ENCODE measurements at regions not wholly inside any gene's neighbourhood (a gene's known extent, or its start where the extent isn't known, plus 50 kb on each side); places are given as distances from the start of the nearest gene placed in this dataset.
A peak's percentile ranks its signal among the peaks of the same experiment; 100 is the strongest.

GRCh38 chr14:55772486-55772885 lies 192.5 kb downstream of the KTN1 start:
- Histone ChIP-seq H3K36me3 (ENCODE audit: insufficient read depth, low read length) (no peaks in the 10 kb centered on the region), H3K4me2 (ENCODE audit: low read length) (no peak overlapping the region), H3K79me2 (ENCODE audit: insufficient read depth, low read length) (no peaks in the 10 kb centered on the region), H3K27me3 (ENCODE audit: insufficient read depth, low read length) (peaks cover 5% of the 10 kb centered on the region), H3K27ac (ENCODE audit: low read depth, low read length) (no peak overlapping the region), H2AFZ (ENCODE audit: low read depth, low read length) (no peak overlapping the region), H3K4me1 (ENCODE audit: insufficient read depth, low read length) (no peaks in the 10 kb centered on the region), H4K20me1 (ENCODE audit: insufficient read depth, low read length) (no peaks in the 10 kb centered on the region), H3K9ac (ENCODE audit: low read length) (no peak overlapping the region), H3K4me3 (ENCODE audit: insufficient read depth, low read depth, low read length) (no peak overlapping the region), H3K9me3 (ENCODE audit: insufficient read depth, low read depth, low read length) (no peaks in the 10 kb centered on the region)
- FAIRE-seq (no peak), DNase-seq (ENCODE audit: low read depth) (no peak)
- no peak overlapping the region for H3K4me3 Mint-ChIP-seq (ENCODE audit: unreplicated experiment)
- H3K36me3 Mint-ChIP-seq (ENCODE audit: low read depth, unreplicated experiment), result no peaks in the 10 kb centered on the region
- TF ChIP-seq, protein P1, sequence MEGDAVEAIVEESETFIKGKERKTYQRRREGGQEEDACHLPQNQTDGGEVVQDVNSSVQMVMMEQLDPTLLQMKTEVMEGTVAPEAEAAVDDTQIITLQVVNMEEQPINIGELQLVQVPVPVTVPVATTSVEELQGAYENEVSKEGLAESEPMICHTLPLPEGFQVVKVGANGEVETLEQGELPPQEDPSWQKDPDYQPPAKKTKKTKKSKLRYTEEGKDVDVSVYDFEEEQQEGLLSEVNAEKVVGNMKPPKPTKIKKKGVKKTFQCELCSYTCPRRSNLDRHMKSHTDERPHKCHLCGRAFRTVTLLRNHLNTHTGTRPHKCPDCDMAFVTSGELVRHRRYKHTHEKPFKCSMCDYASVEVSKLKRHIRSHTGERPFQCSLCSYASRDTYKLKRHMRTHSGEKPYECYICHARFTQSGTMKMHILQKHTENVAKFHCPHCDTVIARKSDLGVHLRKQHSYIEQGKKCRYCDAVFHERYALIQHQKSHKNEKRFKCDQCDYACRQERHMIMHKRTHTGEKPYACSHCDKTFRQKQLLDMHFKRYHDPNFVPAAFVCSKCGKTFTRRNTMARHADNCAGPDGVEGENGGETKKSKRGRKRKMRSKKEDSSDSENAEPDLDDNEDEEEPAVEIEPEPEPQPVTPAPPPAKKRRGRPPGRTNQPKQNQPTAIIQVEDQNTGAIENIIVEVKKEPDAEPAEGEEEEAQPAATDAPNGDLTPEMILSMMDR (IDR thresholded peaks at IDR 0.05; ENCODE audit: insufficient read depth, low read depth, low read length), result no peak
- no peak for TF ChIP-seq EZH2 (IDR thresholded peaks at IDR 0.05; ENCODE audit: insufficient read depth, low read length)
- H3K4me1 Mint-ChIP-seq (ENCODE audit: low read depth, unreplicated experiment), result no peaks in the 10 kb centered on the region
- H3K27ac Mint-ChIP-seq (ENCODE audit: unreplicated experiment), result no peak overlapping the region
- H3K9me3 Mint-ChIP-seq (ENCODE audit: unreplicated experiment), result peaks cover 3% of the 10 kb centered on the region
- peaks cover 3% of the 10 kb centered on the region for H3K27me3 Mint-ChIP-seq (ENCODE audit: low read depth, unreplicated experiment)

DNA sequence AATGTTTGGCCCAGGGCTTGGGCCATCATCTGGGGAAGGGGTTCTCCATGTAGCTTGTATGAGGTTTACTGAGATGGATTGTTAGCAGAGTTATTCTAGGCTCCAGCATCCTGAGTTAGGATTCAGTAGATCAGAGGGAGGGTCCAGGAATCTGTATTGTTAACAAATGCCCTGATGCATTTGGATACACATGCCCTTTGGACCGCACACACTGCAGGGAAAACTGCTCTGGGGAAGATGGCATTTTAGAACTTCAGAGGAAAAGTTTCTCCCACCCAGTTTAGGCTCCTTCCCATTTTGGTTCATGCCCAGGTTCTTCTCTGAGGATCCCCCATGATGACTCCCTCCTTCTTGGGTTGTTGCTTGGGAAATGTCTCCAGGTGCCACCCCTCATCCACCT lies 193.3 kb downstream of the KTN1 start:
- H3K9me3 ChIP-seq (ENCODE audit: insufficient read depth, low read depth, low read length), result no peaks in the 10 kb centered on the region
- no peaks in the 10 kb centered on the region for H3K4me1 ChIP-seq (ENCODE audit: insufficient read depth, low read length)
- no peak for DNase-seq (ENCODE audit: low read depth)
- no peaks in the 10 kb centered on the region for H3K79me2 ChIP-seq (ENCODE audit: insufficient read depth, low read length)
- H3K4me3 ChIP-seq (ENCODE audit: insufficient read depth, low read depth, low read length), result no peak overlapping the region
- peaks cover 3% of the 10 kb centered on the region for H3K27me3 Mint-ChIP-seq (ENCODE audit: low read depth, unreplicated experiment)
- H3K9ac ChIP-seq (ENCODE audit: low read length), result no peak overlapping the region
- no peak overlapping the region for H3K27ac ChIP-seq (ENCODE audit: low read depth, low read length)
- no peaks in the 10 kb centered on the region for H3K36me3 Mint-ChIP-seq (ENCODE audit: low read depth, unreplicated experiment)
- no peaks in the 10 kb centered on the region for H3K4me1 Mint-ChIP-seq (ENCODE audit: low read depth, unreplicated experiment)
- TF ChIP-seq EZH2 (IDR thresholded peaks at IDR 0.05; ENCODE audit: insufficient read depth, low read length), result no peak
- TF ChIP-seq, protein P1 (IDR thresholded peaks at IDR 0.05; ENCODE audit: insufficient read depth, low read depth, low read length), result no peak
- H3K4me3 Mint-ChIP-seq (ENCODE audit: unreplicated experiment), result no peak overlapping the region
- peaks cover 3% of the 10 kb centered on the region for H3K9me3 Mint-ChIP-seq (ENCODE audit: unreplicated experiment)
- H3K36me3 ChIP-seq (ENCODE audit: insufficient read depth, low read length), result no peaks in the 10 kb centered on the region
- no peak overlapping the region for H3K4me2 ChIP-seq (ENCODE audit: low read length)
- peaks cover 5% of the 10 kb centered on the region for H3K27me3 ChIP-seq (ENCODE audit: insufficient read depth, low read length)
- H2AFZ ChIP-seq (ENCODE audit: low read depth, low read length), result no peak overlapping the region
- FAIRE-seq, result no peak
- no peak overlapping the region for H3K27ac Mint-ChIP-seq (ENCODE audit: unreplicated experiment)
- no peaks in the 10 kb centered on the region for H4K20me1 ChIP-seq (ENCODE audit: insufficient read depth, low read length)

DNA sequence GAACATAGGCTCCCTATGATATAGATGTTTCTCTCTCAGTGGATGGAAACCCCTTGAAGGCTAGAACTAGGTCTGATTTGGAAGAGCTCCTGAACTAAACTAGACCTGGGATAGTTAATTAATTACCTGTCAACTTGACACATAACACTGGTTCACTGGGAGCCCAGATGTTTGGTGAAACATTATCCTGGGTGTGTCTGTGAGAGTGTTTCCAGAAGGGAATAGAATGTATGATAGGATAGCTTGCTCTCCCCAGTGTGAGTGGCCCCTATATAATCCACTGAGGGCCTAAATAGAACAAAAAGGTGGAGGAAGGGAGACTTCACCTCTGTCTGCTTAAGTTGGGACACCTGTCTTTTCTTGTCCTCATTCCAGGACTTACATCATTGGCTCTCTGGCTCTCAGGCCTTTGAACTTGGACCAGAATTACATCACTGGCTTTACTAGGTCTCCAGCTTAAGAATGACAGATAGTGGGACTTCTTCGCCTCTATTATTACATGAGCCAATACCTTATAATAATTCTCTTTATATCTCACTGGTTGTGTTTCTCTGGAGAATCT lies 194.1 kb downstream of the KTN1 start:
- H3K4me1 ChIP-seq (ENCODE audit: insufficient read depth, low read length), result no peaks in the 10 kb centered on the region
- Mint-ChIP-seq H3K27me3 (ENCODE audit: low read depth, unreplicated experiment) (peaks cover 3% of the 10 kb centered on the region), H3K4me1 (ENCODE audit: low read depth, unreplicated experiment) (no peaks in the 10 kb centered on the region), H3K27ac (ENCODE audit: unreplicated experiment) (peak overlapping the region; percentile 3), H3K36me3 (ENCODE audit: low read depth, unreplicated experiment) (no peaks in the 10 kb centered on the region), H3K4me3 (ENCODE audit: unreplicated experiment) (no peak overlapping the region), H3K9me3 (ENCODE audit: unreplicated experiment) (peaks cover 3% of the 10 kb centered on the region)
- H3K4me2 ChIP-seq (ENCODE audit: low read length), result no peak overlapping the region
- H3K36me3 ChIP-seq (ENCODE audit: insufficient read depth, low read length), result no peaks in the 10 kb centered on the region
- H3K27ac ChIP-seq (ENCODE audit: low read depth, low read length), result no peak overlapping the region
- H3K9ac ChIP-seq (ENCODE audit: low read length), result no peak overlapping the region
- no peak for TF ChIP-seq EZH2 (IDR thresholded peaks at IDR 0.05; ENCODE audit: insufficient read depth, low read length)
- FAIRE-seq (no peak), DNase-seq (ENCODE audit: low read depth) (no peak)
- H3K4me3 ChIP-seq (ENCODE audit: insufficient read depth, low read depth, low read length), result no peak overlapping the region
- H2AFZ ChIP-seq (ENCODE audit: low read depth, low read length), result no peak overlapping the region
- H3K79me2 ChIP-seq (ENCODE audit: insufficient read depth, low read length), result no peaks in the 10 kb centered on the region
- peaks cover 5% of the 10 kb centered on the region for H3K27me3 ChIP-seq (ENCODE audit: insufficient read depth, low read length)
- no peaks in the 10 kb centered on the region for H4K20me1 ChIP-seq (ENCODE audit: insufficient read depth, low read length)
- H3K9me3 ChIP-seq (ENCODE audit: insufficient read depth, low read depth, low read length), result no peaks in the 10 kb centered on the region
